HG02981 (cell line): ENCODE measurements at regions not wholly inside any gene's neighbourhood (a gene's known extent, or its start where the extent isn't known, plus 50 kb on each side); places are given as distances from the start of the nearest gene placed in this dataset.
"Not testable (repeated sequence)": the region's sequence is repeated elsewhere in the genome, so short reads cannot be mapped to it uniquely, and the experiment has no call there.

Experiments
- ATAC-seq: cut with Tn5 transposase; IDR thresholded peaks from one replicate; pipeline ENCODE4 v1.9.1; 2021; ENCODE audit warnings: mild to moderate bottlenecking, moderate library complexity; ENCODE audit not compliant: unreplicated experiment

GRCh38 chr2:65921116-65921515 lies 488.7 kb upstream of the SPRED2 start:
- no peak for ATAC-seq

GRCh38 chr2:65920659-65921058 lies 488.3 kb upstream of the SPRED2 start:
- ATAC-seq, result no peak

GRCh38 chr2:65919550-65920188 lies 487.3 kb upstream of the SPRED2 start:
- no peak for ATAC-seq

- ATAC-seq, result no peak
Measured at GRCh38 chr2:65918760-65919187, 486.4 kb upstream of the SPRED2 start.

- no peak for ATAC-seq
Measured at GRCh38 chr2:65917986-65918385, 485.6 kb upstream of the SPRED2 start.

- ATAC-seq, result no peak
Measured at GRCh38 chr2:65916785-65917295, 484.4 kb upstream of the SPRED2 start.

- ATAC-seq, result no peak
Measured at GRCh38 chr2:65916177-65916576, 483.8 kb upstream of the SPRED2 start.

GRCh38 chr2:65915273-65915672 lies 482.9 kb upstream of the SPRED2 start:
- ATAC-seq, result no peak

- ATAC-seq, result no peak
Measured at GRCh38 chr2:65914244-65914786, 481.9 kb upstream of the SPRED2 start.

- ATAC-seq, result no peak
Measured at GRCh38 chr2:65913813-65914212, 481.4 kb upstream of the SPRED2 start.

GRCh38 chr2:65901756-65902155 lies 469.4 kb upstream of the SPRED2 start:
- no peak for ATAC-seq

GRCh38 chr2:65896446-65896845 lies 464.0 kb upstream of the SPRED2 start:
- no peak for ATAC-seq

- ATAC-seq, result not testable (repeated sequence)
Measured at GRCh38 chr2:65890131-65890530, 457.7 kb upstream of the SPRED2 start.

- ATAC-seq, result no peak
Measured at GRCh38 chr2:65885266-65885665, 452.9 kb upstream of the SPRED2 start.

GRCh38 chr2:65881592-65881991 lies 449.2 kb upstream of the SPRED2 start:
- no peak for ATAC-seq

GRCh38 chr2:65880436-65880835 lies 448.0 kb upstream of the SPRED2 start:
- ATAC-seq, result no peak

GRCh38 chr2:65878011-65878340 lies 445.6 kb upstream of the SPRED2 start:
- ATAC-seq, result no peak

- no peak for ATAC-seq
Measured at GRCh38 chr2:65877331-65878010, 445.1 kb upstream of the SPRED2 start.

- no peak for ATAC-seq
Measured at GRCh38 chr2:65876114-65876513, 443.7 kb upstream of the SPRED2 start.

GRCh38 chr2:65870826-65871225 lies 438.4 kb upstream of the SPRED2 start:
- ATAC-seq, result no peak

GRCh38 chr2:65869296-65869695 lies 436.9 kb upstream of the SPRED2 start:
- ATAC-seq, result no peak

GRCh38 chr2:65868177-65868576 lies 435.8 kb upstream of the SPRED2 start:
- no peak for ATAC-seq
